T-cell (primary cell): ENCODE measurements at regions not wholly inside any gene's neighbourhood (a gene's known extent, or its start where the extent isn't known, plus 50 kb on each side); places are given as distances from the start of the nearest gene placed in this dataset.

Experiments
- ATAC-seq, 4 experiments: fragments of 200-7000 bp in 3 of 4; fragments of 150-1000 bp in 1 of 4; cut with Tn5 transposase; replicated peaks in 1 of 4; 1 replicate in 3 of 4; 2 replicates in 1 of 4; pipeline ENCODE4 v1.10.0; 2021; ENCODE audit warnings: moderate library complexity in 3 of 4, mild to moderate bottlenecking in 2 of 4, moderate number of reproducible peaks in 1 of 4
- CTCF ChIA-PET, 2 donors: fragments of 300-600 bp; sonication (Branson Sonifier 250); formaldehyde crosslinking; loops; one replicate each; lab custom pipeline; 2022; ENCODE audit warnings: antibody characterized with exemption in 2 of 2; lab: Charles Lee
- POLR2A ChIA-PET, 2 donors: fragments of 300-600 bp; sonication (Branson Sonifier 250); formaldehyde crosslinking; loops; one replicate each; lab custom pipeline; 2022; ENCODE audit warnings: antibody characterized with exemption in 2 of 2; lab: Charles Lee
- DNase-seq, 35 experiments: peaks; one replicate each; pipeline versions ENCODE4 v3.0.0 to v3.0.0-alpha.2; 2013 to 2023
- H3K27ac ChIP-seq: one replicate; pipeline ENCODE4 v1.5.1; 2013; ENCODE audit warnings: low read length
- H3K27me3 ChIP-seq, 2 experiments: replicated peaks in 1 of 2; 1 replicate in 1 of 2; 2 replicates in 1 of 2; pipeline versions ENCODE4 v1.6.1 to v1.7.0; 2013; ENCODE audit warnings: low read length in 1 of 2, mixed read lengths in 1 of 2; ENCODE audit not compliant: control insufficient read depth in 2 of 2, insufficient read depth in 2 of 2; ENCODE audit errors: extremely low read depth in 1 of 2
- H3K36me3 ChIP-seq, 2 donors: 1 replicate in 1 of 2; 2 replicates in 1 of 2; pipeline versions ENCODE4 v1.6.1 to v1.7.0; 2013; ENCODE audit warnings: low read length in 1 of 2; ENCODE audit not compliant: control insufficient read depth in 2 of 2, insufficient read depth in 1 of 2; ENCODE audit errors: extremely low read depth in 1 of 2
- H3K4me1 ChIP-seq, 2 experiments: 1 replicate in 1 of 2; 2 replicates in 1 of 2; pipeline versions ENCODE4 v1.6.1 to v1.7.0; 2013; ENCODE audit warnings: low read length in 2 of 2, mixed read lengths in 1 of 2; ENCODE audit not compliant: insufficient read depth in 2 of 2, control insufficient read depth in 1 of 2; ENCODE audit errors: extremely low read depth in 1 of 2
- H3K4me3 ChIP-seq, 2 donors: 1 replicate in 1 of 2; 2 replicates in 1 of 2; pipeline versions ENCODE4 v1.5.1 to v1.7.0; 2013; ENCODE audit warnings: mild to moderate bottlenecking in 2 of 2, low read length in 1 of 2, moderate library complexity in 1 of 2; ENCODE audit not compliant: control insufficient read depth in 1 of 2; ENCODE audit errors: extremely low read depth in 1 of 2
- H3K9me3 ChIP-seq: 2 replicates; pipeline ENCODE4 v1.7.0; 2013
- H3K27ac Mint-ChIP-seq, 2 donors: one replicate each; pipeline ENCODE4 v1.8.0; 2020 to 2021; ENCODE audit warnings: mild to moderate bottlenecking in 2 of 2, mixed read lengths in 2 of 2
- H3K27me3 Mint-ChIP-seq, 2 donors: one replicate each; pipeline ENCODE4 v1.8.0; 2021 to 2022; ENCODE audit warnings: mixed read lengths in 2 of 2
- H3K36me3 Mint-ChIP-seq: one replicate; pipeline ENCODE4 v1.8.0; 2021; ENCODE audit warnings: mixed read lengths
- H3K4me1 Mint-ChIP-seq, 3 donors: one replicate each; pipeline ENCODE4 v1.8.0; 2020 to 2022; ENCODE audit warnings: mixed read lengths in 3 of 3, mild to moderate bottlenecking in 1 of 3
- H3K4me3 Mint-ChIP-seq, 3 donors: one replicate each; pipeline ENCODE4 v1.8.0; 2020 to 2022; ENCODE audit warnings: mild to moderate bottlenecking in 3 of 3, mixed read lengths in 3 of 3, moderate library complexity in 3 of 3
- H3K9me3 Mint-ChIP-seq, 3 donors: one replicate each; pipeline ENCODE4 v1.8.0; 2020 to 2022; ENCODE audit warnings: mixed read lengths in 3 of 3
- WGBS: methylation state at CpG from one replicate; pipeline ENCODE4 v1.1.5; 2013; ENCODE audit warnings: missing lambda C conversion rate; ENCODE audit not compliant: insufficient coverage; 5-methylcytosine and 5-hydroxymethylcytosine counted together

GRCh38 chr3:30356866-30357753, 249.3 kb upstream of the TGFBR2 start:
- H3K36me3 ChIP-seq: no peaks in the 10 kb centered on the region
- no peak overlapping the region for H3K27ac ChIP-seq
- no peak for ATAC-seq
- H3K4me3 ChIP-seq: no peak overlapping the region
- H3K4me1 ChIP-seq: peaks cover 29 to 36% of the 10 kb centered on the region in 2 experiments
- Mint-ChIP-seq H3K4me3 (no peak overlapping the region), H3K4me1 (peaks cover 55 to 58% (median 57%) of the 10 kb centered on the region in 3 donors), H3K36me3 (no peaks in the 10 kb centered on the region), H3K9me3 (no peaks in the 10 kb centered on the region), H3K27ac (peak overlapping the region in 1 of 2 donors; percentile 39), H3K27me3 (no peaks in the 10 kb centered on the region)
- ChIA-PET CTCF (no interaction called here), POLR2A (no interaction called here)
- H3K27me3 ChIP-seq: no peaks in the 10 kb centered on the region
- WGBS: no CpG with 5 or more reads among the region's 6 CpGs
- no peak for DNase-seq
- H3K9me3 ChIP-seq: no peaks in the 10 kb centered on the region

GRCh38 chr3:30357897-30358296, 248.5 kb upstream of the TGFBR2 start:
- H3K27ac ChIP-seq: no peak overlapping the region
- Mint-ChIP-seq H3K4me1 (peaks cover 48 to 51% (median 49%) of the 10 kb centered on the region in 3 donors), H3K27ac (no peak overlapping the region), H3K4me3 (no peak overlapping the region), H3K9me3 (no peaks in the 10 kb centered on the region), H3K27me3 (no peaks in the 10 kb centered on the region), H3K36me3 (no peaks in the 10 kb centered on the region)
- peaks cover 27 to 28% of the 10 kb centered on the region in 2 experiments for H3K4me1 ChIP-seq
- CTCF ChIA-PET: no interaction called here
- no peaks in the 10 kb centered on the region for H3K9me3 ChIP-seq
- DNase-seq: no peak
- no peak overlapping the region for H3K4me3 ChIP-seq
- no peak for ATAC-seq
- no peaks in the 10 kb centered on the region for H3K27me3 ChIP-seq
- POLR2A ChIA-PET: no interaction called here
- H3K36me3 ChIP-seq: no peaks in the 10 kb centered on the region
- WGBS: 100% methylated on average over 2 of the region's 2 CpGs

- H3K4me3 Mint-ChIP-seq: no peak overlapping the region
- no peaks in the 10 kb centered on the region for H3K36me3 Mint-ChIP-seq
- no peak overlapping the region for H3K27ac Mint-ChIP-seq
- POLR2A ChIA-PET: interaction anchor here in 1 of 2 donors (0.5 kb wide), 1 partner anchor 76 kb away, joined by 3 read pairs; no protein-coding TSS in a partner anchor
- peaks cover 20% of the 10 kb centered on the region in 2 experiments for H3K4me1 ChIP-seq
- H3K27ac ChIP-seq: no peak overlapping the region
- no peaks in the 10 kb centered on the region for H3K27me3 Mint-ChIP-seq
- CTCF ChIA-PET: no interaction called here
- H3K9me3 Mint-ChIP-seq: no peaks in the 10 kb centered on the region
- WGBS: no CpG with 5 or more reads among the region's 3 CpGs
- no peak for ATAC-seq
- H3K4me1 Mint-ChIP-seq: peaks cover 39 to 43% (median 40%) of the 10 kb centered on the region in 3 donors
- no peaks in the 10 kb centered on the region for H3K27me3 ChIP-seq
- H3K4me3 ChIP-seq: no peak overlapping the region
- no peaks in the 10 kb centered on the region for H3K9me3 ChIP-seq
- no peaks in the 10 kb centered on the region for H3K36me3 ChIP-seq
- no peak for DNase-seq
Observed at GRCh38 chr3:30358871-30359270, 247.5 kb upstream of the TGFBR2 start.

- no peak for ATAC-seq
- H3K36me3 ChIP-seq: no peaks in the 10 kb centered on the region
- Mint-ChIP-seq H3K36me3 (no peaks in the 10 kb centered on the region), H3K27me3 (peaks cover 4% of the 10 kb centered on the region in 2 donors), H3K27ac (no peak overlapping the region), H3K9me3 (peaks cover 1 to 9% (median 3%) of the 10 kb centered on the region in 3 donors), H3K4me1 (peaks cover 0 to 22% (median 0%) of the 10 kb centered on the region in 3 donors), H3K4me3 (no peak overlapping the region)
- no peak overlapping the region for H3K27ac ChIP-seq
- no peak overlapping the region for H3K4me3 ChIP-seq
- no peaks in the 10 kb centered on the region for H3K9me3 ChIP-seq
- no peak for DNase-seq
- ChIA-PET CTCF (no interaction called here), POLR2A (interaction anchor here in 1 of 2 donors (0.6 kb wide), 1 partner anchor 288 kb away, joined by 3 read pairs; no protein-coding TSS in a partner anchor)
- H3K27me3 ChIP-seq: no peaks in the 10 kb centered on the region
- no peaks in the 10 kb centered on the region for H3K4me1 ChIP-seq
Observed at GRCh38 chr3:30368978-30369377, 237.4 kb upstream of the TGFBR2 start.

GRCh38 chr3:30370681-30371271, 235.6 kb upstream of the TGFBR2 start:
- H3K36me3 Mint-ChIP-seq: no peaks in the 10 kb centered on the region
- Histone ChIP-seq H3K4me1 (no peaks in the 10 kb centered on the region), H3K27me3 (no peaks in the 10 kb centered on the region), H3K4me3 (no peak overlapping the region), H3K27ac (no peak overlapping the region), H3K36me3 (no peaks in the 10 kb centered on the region), H3K9me3 (no peaks in the 10 kb centered on the region)
- WGBS: no CpG with 5 or more reads among the region's 5 CpGs
- ChIA-PET POLR2A (no interaction called here), CTCF (no interaction called here)
- peaks cover 4% of the 10 kb centered on the region in 2 donors for H3K27me3 Mint-ChIP-seq
- ATAC-seq (no peak), DNase-seq (no peak)
- no peak overlapping the region for H3K4me3 Mint-ChIP-seq
- H3K9me3 Mint-ChIP-seq: peaks cover 1 to 9% (median 3%) of the 10 kb centered on the region in 3 donors
- H3K4me1 Mint-ChIP-seq: peaks cover 0 to 22% (median 0%) of the 10 kb centered on the region in 3 donors
- no peak overlapping the region for H3K27ac Mint-ChIP-seq

- H3K36me3 Mint-ChIP-seq: no peaks in the 10 kb centered on the region
- ATAC-seq (no peak), DNase-seq (no peak)
- 38% methylated on average over 1 of the region's 3 CpGs for WGBS
- H3K4me1 ChIP-seq: no peaks in the 10 kb centered on the region
- H3K4me3 Mint-ChIP-seq: no peak overlapping the region
- H3K9me3 ChIP-seq: no peaks in the 10 kb centered on the region
- ChIA-PET CTCF (interaction anchor here in 1 of 2 donors (0.6 kb wide), 1 partner anchor 82 kb away, joined by 4 read pairs; no protein-coding TSS in a partner anchor), POLR2A (no interaction called here)
- H3K36me3 ChIP-seq: no peaks in the 10 kb centered on the region
- H3K9me3 Mint-ChIP-seq: peaks cover 0 to 3% (median 0%) of the 10 kb centered on the region in 3 donors
- no peak overlapping the region for H3K4me3 ChIP-seq
- H3K27ac Mint-ChIP-seq: no peak overlapping the region
- H3K27me3 Mint-ChIP-seq: peaks cover 4% of the 10 kb centered on the region in 2 donors
- H3K4me1 Mint-ChIP-seq: peaks cover 0 to 22% (median 0%) of the 10 kb centered on the region in 3 donors
- no peak overlapping the region for H3K27ac ChIP-seq
- H3K27me3 ChIP-seq: no peaks in the 10 kb centered on the region
Observed at GRCh38 chr3:30372837-30373236, 233.6 kb upstream of the TGFBR2 start.
